ENCODE measurements at regions not wholly inside any gene's neighbourhood (a gene's known extent, or its start where the extent isn't known, plus 50 kb on each side); places are given as distances from the start of the nearest gene placed in this dataset.

DNA sequence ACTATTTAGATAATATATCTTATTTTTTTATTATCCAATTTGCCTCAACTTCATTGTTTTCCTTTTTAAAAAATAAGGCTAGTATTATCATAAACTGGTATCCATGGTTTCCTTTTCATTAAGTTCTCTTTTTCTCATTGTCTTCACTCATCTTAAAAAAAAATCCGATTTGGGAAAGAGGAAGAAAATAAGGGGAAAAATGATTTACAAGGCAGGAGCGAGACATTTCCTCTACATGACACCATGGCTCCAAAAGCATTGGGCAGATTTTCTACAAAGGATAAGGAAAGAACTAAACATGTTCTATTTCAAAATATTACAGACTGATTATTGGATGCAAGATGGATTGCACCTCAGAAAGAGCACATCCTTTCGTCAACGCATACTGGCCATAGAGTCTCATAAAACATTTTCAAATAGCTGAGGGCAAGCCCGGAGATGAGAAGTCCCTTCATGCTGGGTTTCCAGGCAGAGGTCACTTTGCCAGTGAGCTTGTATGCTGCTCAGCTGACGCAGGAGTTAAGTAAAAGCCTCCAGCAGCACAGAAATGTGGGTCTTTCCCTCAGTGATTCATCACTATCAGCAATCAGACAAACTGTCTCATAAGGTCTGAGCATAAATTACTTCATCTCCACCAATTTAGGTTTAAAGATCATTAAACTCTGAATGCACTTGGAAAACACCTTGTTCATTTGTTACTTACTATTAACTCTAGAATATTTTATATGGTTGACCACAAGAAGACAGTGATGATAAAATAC lies 129.0 kb upstream of the TNFAIP3 start:
- no peak for TF ChIP-seq GABPA (IDR thresholded peaks at IDR 0.05 in 1 of 2, conservative IDR thresholded peaks at IDR 0.05 in 1 of 2)
- TF ChIP-seq, protein P1, sequence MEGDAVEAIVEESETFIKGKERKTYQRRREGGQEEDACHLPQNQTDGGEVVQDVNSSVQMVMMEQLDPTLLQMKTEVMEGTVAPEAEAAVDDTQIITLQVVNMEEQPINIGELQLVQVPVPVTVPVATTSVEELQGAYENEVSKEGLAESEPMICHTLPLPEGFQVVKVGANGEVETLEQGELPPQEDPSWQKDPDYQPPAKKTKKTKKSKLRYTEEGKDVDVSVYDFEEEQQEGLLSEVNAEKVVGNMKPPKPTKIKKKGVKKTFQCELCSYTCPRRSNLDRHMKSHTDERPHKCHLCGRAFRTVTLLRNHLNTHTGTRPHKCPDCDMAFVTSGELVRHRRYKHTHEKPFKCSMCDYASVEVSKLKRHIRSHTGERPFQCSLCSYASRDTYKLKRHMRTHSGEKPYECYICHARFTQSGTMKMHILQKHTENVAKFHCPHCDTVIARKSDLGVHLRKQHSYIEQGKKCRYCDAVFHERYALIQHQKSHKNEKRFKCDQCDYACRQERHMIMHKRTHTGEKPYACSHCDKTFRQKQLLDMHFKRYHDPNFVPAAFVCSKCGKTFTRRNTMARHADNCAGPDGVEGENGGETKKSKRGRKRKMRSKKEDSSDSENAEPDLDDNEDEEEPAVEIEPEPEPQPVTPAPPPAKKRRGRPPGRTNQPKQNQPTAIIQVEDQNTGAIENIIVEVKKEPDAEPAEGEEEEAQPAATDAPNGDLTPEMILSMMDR (IDR thresholded peaks at IDR 0.05; ENCODE audit: low read depth, low read length, missing input control) = no peak
